Choroid plexus epithelial cell (primary cell): ENCODE measurements at regions not wholly inside any gene's neighbourhood (a gene's known extent, or its start where the extent isn't known, plus 50 kb on each side); places are given as distances from the start of the nearest gene placed in this dataset.
A peak's percentile ranks its signal among the peaks of the same experiment; 100 is the strongest.

ENCODE experiments used
- DNase-seq: peaks from one replicate; pipeline ENCODE4 v3.0.0-alpha.2; 2010; ENCODE audit warnings: low read depth
- H3K4me3 ChIP-seq: 2 replicates; pipeline ENCODE4 v1.5.1; 2011; ENCODE audit warnings: low read depth, mild to moderate bottlenecking, control low read depth, low read length, moderate library complexity
- TF ChIP-seq, protein P1 (sequence below): conservative IDR thresholded peaks from 2 replicates; pipeline ENCODE4 v1.5.1; 2011; ENCODE audit warnings: low read depth, mild to moderate bottlenecking, control low read depth, inconsistent platforms, low read length, moderate library complexity

DNA sequence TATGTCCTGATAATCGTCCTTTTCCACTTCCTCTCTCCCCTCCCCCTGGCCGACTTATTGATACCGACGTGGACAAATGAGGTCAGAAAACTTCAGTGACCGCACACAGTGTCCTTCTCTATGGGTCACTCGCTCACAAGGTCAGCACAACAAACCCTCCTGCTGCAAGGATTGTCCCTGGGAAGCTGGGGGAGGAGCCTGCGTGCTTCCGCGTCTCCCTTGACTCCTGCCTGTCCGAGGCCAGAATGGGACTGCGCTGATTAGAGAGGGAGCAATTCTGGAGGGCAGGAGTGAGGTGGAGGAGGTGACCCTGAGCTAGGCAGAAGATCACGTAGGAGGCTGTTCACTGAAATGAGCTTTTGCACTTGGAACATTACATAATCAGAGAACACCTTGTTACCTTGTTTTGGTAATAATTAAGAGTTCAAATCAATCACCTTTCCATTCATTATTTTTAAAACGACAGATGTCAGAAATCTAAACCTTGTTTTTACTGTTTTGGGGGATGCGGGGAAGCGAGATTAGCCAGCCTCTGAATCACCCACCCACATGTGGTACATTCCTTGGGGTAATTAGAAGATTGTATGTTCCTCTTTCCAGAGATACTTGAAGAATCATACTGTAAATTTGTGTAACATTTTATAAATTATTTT is 70.6 kb downstream of the CTAGE1 start:
- peak overlapping the region; percentile 27 for H3K4me3 ChIP-seq
- DNase-seq: peak; percentile 45

GRCh38 chr18:22346401-22346952 is 71.2 kb downstream of the CTAGE1 start:
- TF ChIP-seq, protein P1, sequence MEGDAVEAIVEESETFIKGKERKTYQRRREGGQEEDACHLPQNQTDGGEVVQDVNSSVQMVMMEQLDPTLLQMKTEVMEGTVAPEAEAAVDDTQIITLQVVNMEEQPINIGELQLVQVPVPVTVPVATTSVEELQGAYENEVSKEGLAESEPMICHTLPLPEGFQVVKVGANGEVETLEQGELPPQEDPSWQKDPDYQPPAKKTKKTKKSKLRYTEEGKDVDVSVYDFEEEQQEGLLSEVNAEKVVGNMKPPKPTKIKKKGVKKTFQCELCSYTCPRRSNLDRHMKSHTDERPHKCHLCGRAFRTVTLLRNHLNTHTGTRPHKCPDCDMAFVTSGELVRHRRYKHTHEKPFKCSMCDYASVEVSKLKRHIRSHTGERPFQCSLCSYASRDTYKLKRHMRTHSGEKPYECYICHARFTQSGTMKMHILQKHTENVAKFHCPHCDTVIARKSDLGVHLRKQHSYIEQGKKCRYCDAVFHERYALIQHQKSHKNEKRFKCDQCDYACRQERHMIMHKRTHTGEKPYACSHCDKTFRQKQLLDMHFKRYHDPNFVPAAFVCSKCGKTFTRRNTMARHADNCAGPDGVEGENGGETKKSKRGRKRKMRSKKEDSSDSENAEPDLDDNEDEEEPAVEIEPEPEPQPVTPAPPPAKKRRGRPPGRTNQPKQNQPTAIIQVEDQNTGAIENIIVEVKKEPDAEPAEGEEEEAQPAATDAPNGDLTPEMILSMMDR: no peak
- no peak overlapping the region for H3K4me3 ChIP-seq
- peak; percentile 86 for DNase-seq

More for the DNA sequence above, 70.6 kb downstream of the CTAGE1 start:
- TF ChIP-seq, protein P1: no peak

- peak; percentile 20 for DNase-seq
- TF ChIP-seq, protein P1: no peak
- no peak overlapping the region for H3K4me3 ChIP-seq
These were observed 72.0 kb downstream of the CTAGE1 start for GRCh38 chr18:22345718-22346117.

DNA sequence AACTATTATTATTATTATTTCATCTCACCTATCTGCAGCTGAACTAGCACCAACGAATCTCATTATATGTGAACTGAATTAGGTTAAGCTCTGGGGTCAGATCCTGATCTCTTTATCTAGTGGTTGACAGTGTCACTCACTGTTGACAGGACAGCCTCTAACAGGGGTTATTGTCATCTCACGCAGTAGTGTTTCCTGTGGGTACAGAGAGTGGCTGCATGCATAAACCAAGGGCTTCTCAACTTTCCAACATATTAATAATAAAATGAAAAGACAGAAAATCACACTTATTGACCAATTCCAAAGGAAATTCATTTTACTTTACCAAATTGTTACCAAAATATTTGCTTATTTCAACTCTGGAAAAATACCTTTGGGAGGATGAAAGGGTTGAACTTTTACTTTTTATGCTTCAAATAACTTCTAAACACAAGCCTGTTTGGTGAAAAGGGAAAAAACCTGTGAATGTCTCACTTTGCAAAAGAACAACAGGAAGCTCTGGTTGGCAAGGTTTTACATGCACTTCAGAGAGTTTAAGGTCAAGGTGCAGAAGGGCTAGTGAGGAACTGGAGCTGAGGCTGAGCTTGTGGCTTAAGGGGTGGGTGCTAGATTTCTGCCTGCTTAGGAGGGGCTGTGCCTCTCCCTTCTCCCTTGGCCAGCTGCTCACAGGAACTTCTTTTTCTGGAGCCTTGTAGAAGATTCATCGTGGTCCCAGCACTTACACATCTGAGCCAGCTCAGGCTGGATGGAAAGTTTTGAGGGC is 72.6 kb downstream of the CTAGE1 start:
- H3K4me3 ChIP-seq: no peak overlapping the region
- TF ChIP-seq, protein P1: no peak
- peak; percentile 48 for DNase-seq

- TF ChIP-seq, protein P1: no peak
- no peak overlapping the region for H3K4me3 ChIP-seq
- DNase-seq: no peak
These were observed 73.3 kb downstream of the CTAGE1 start for GRCh38 chr18:22344445-22344844.

DNA sequence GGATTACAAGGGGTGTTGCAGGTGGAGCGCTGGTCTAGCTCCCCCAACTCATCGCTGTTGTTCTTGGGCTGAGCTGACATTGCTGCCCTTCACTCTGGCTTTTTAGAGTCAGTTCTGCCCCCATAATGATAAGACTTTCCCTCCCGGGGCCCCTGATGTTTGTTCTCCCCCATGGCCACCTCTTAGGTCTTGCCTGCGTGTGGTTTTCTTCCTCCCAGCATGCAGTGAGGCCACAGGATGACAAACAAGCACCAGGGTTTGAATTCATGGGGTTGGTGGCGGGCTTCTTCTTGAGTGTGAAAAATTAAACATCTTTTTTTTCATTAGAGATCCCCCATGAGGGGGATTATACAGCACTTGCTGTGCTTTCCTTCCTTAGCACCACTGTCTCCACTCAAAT is 74.1 kb downstream of the CTAGE1 start:
- H3K4me3 ChIP-seq: no peak overlapping the region

More for the DNA sequence above, 74.1 kb downstream of the CTAGE1 start:
- no peak for DNase-seq
- TF ChIP-seq, protein P1: no peak
